ENCODE measurements at regions not wholly inside any gene's neighbourhood (a gene's known extent, or its start where the extent isn't known, plus 50 kb on each side); places are given as distances from the start of the nearest gene placed in this dataset.

DNA sequence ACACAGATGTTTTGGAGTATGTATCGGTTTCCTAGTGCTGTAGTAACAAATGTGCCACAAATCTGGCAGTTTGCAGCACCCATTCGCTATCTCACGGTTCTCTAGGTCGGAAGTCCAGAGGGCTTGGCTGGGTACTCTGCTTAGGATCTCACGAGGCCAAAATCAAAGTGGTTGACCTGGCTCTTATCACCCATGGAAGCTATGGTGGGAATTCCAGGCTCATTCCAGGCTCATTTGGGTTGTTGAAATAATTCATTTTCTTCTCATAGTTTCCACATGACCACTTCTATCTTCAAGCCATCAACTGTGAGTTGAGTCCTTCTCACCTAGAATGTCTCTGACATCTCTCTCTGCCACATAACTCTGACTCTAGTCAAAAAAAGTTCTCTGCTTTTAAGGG lies 431.0 kb upstream of the TMPO start:
- H3K4me2 ChIP-seq (ENCODE audit: low read depth, low read length, poor library complexity, severe bottlenecking) = no peak overlapping the region
- H3K36me3 ChIP-seq (ENCODE audit: low read length) = no peaks in the 10 kb centered on the region
- no peak overlapping the region for H3K27ac ChIP-seq (ENCODE audit: low read depth, low read length)
- H3K79me2 ChIP-seq (ENCODE audit: insufficient read depth, low read length) = no peaks in the 10 kb centered on the region
- H3K9me2 ChIP-seq (replicated peaks; ENCODE audit: insufficient read depth, low read length) = no peaks in the 10 kb centered on the region
- H3K4me3 ChIP-seq (ENCODE audit: insufficient read depth, low read length, poor library complexity, severe bottlenecking) = no peak overlapping the region
- H4K20me1 ChIP-seq (ENCODE audit: low read depth, low read length) = no peaks in the 10 kb centered on the region
- H3F3A ChIP-seq (ENCODE audit: insufficient read depth) = no peaks in the 10 kb centered on the region
- H3K9ac ChIP-seq (ENCODE audit: low read length) = no peak overlapping the region
- no peaks in the 10 kb centered on the region for H3K9me3 ChIP-seq (ENCODE audit: insufficient read depth, low read length)
- H3K27me3 ChIP-seq (ENCODE audit: low read length) = no peaks in the 10 kb centered on the region
- TF ChIP-seq EZH2phosphoT487 (conservative IDR thresholded peaks at IDR 0.05; ENCODE audit: low read length) = no peak
- TF ChIP-seq, protein P1, sequence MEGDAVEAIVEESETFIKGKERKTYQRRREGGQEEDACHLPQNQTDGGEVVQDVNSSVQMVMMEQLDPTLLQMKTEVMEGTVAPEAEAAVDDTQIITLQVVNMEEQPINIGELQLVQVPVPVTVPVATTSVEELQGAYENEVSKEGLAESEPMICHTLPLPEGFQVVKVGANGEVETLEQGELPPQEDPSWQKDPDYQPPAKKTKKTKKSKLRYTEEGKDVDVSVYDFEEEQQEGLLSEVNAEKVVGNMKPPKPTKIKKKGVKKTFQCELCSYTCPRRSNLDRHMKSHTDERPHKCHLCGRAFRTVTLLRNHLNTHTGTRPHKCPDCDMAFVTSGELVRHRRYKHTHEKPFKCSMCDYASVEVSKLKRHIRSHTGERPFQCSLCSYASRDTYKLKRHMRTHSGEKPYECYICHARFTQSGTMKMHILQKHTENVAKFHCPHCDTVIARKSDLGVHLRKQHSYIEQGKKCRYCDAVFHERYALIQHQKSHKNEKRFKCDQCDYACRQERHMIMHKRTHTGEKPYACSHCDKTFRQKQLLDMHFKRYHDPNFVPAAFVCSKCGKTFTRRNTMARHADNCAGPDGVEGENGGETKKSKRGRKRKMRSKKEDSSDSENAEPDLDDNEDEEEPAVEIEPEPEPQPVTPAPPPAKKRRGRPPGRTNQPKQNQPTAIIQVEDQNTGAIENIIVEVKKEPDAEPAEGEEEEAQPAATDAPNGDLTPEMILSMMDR (IDR thresholded peaks at IDR 0.05; ENCODE audit: insufficient read depth, low read length, poor library complexity, severe bottlenecking) = no peak
- no peak overlapping the region for H2AFZ ChIP-seq (ENCODE audit: low read depth, low read length, severe bottlenecking)

DNA sequence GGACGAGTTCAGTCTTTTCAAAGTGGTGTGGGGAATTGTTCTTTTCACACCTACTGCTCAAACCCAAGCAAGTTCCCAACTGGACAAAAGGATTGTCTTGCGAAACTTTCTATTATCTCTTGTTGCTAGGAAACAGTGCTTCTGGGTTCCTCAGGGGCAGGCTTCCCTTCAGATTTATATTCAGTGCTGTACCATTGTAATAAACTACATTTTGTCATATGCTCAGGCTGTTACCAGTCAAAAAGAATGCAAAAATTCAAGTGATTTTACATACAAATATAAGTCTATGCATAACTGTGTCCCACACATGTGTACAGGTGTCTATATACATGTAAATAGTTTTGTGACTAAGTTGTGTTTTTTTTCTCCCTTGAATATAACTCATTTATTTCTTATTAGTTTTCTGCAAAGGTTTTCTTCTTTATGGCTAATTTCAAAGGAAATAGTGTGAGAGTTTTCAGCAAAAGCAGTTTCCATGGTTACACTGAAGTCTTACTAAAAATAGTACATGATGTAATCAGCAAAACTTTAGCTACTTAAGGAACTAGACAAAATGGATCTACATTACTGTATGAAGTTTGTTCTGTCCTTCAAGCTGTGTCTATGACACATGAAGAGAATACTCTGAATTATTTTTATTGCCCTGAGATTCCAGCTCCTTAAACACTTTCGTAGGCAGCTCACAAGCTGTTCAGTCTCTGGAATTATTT lies 430.2 kb upstream of the TMPO start:
- H3K9me3 ChIP-seq (ENCODE audit: insufficient read depth, low read length) = no peaks in the 10 kb centered on the region
- H3K9me2 ChIP-seq (replicated peaks; ENCODE audit: insufficient read depth, low read length) = no peaks in the 10 kb centered on the region
- no peak for TF ChIP-seq EZH2phosphoT487 (conservative IDR thresholded peaks at IDR 0.05; ENCODE audit: low read length)
- TF ChIP-seq, protein P1 (IDR thresholded peaks at IDR 0.05; ENCODE audit: insufficient read depth, low read length, poor library complexity, severe bottlenecking) = no peak
- H3K36me3 ChIP-seq (ENCODE audit: low read length) = no peaks in the 10 kb centered on the region
- no peak overlapping the region for H3K4me2 ChIP-seq (ENCODE audit: low read depth, low read length, poor library complexity, severe bottlenecking)
- H3K79me2 ChIP-seq (ENCODE audit: insufficient read depth, low read length) = no peaks in the 10 kb centered on the region
- no peaks in the 10 kb centered on the region for H3F3A ChIP-seq (ENCODE audit: insufficient read depth)
- no peaks in the 10 kb centered on the region for H4K20me1 ChIP-seq (ENCODE audit: low read depth, low read length)
- H3K27ac ChIP-seq (ENCODE audit: low read depth, low read length) = no peak overlapping the region
- H3K27me3 ChIP-seq (ENCODE audit: low read length) = no peaks in the 10 kb centered on the region
- H2AFZ ChIP-seq (ENCODE audit: low read depth, low read length, severe bottlenecking) = no peak overlapping the region
- H3K9ac ChIP-seq (ENCODE audit: low read length) = no peak overlapping the region
- no peak overlapping the region for H3K4me3 ChIP-seq (ENCODE audit: insufficient read depth, low read length, poor library complexity, severe bottlenecking)

DNA sequence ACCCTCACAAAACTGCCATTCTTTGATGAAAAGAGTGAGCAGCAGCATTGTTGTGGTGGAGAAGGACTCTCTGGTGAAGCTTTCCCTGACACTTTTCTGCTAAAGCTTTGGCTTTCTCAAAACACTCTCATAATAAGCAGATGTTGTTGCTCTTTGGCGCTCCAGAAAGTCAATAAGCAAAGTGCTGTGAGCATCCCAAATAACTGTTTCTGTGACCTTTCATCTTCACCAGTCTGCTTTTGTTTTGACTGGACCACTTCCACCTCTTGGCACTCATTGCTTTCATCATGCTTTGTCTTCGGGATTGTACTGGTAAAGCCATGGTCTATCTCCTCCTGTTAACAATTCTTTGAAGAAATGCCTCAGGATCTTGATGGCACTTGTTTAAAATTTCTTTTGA lies 424.7 kb upstream of the TMPO start:
- H3K4me2 ChIP-seq (ENCODE audit: low read depth, low read length, poor library complexity, severe bottlenecking) = no peak overlapping the region
- TF ChIP-seq EZH2phosphoT487 (conservative IDR thresholded peaks at IDR 0.05; ENCODE audit: low read length) = no peak
- TF ChIP-seq, protein P1 (IDR thresholded peaks at IDR 0.05; ENCODE audit: insufficient read depth, low read length, poor library complexity, severe bottlenecking) = no peak
- no peaks in the 10 kb centered on the region for H4K20me1 ChIP-seq (ENCODE audit: low read depth, low read length)
- H3K9me3 ChIP-seq (ENCODE audit: insufficient read depth, low read length) = no peaks in the 10 kb centered on the region
- H3K27me3 ChIP-seq (ENCODE audit: low read length) = no peaks in the 10 kb centered on the region
- no peak overlapping the region for H3K9ac ChIP-seq (ENCODE audit: low read length)
- H3F3A ChIP-seq (ENCODE audit: insufficient read depth) = no peaks in the 10 kb centered on the region
- no peaks in the 10 kb centered on the region for H3K9me2 ChIP-seq (replicated peaks; ENCODE audit: insufficient read depth, low read length)
- H3K79me2 ChIP-seq (ENCODE audit: insufficient read depth, low read length) = no peaks in the 10 kb centered on the region
- no peak overlapping the region for H3K4me3 ChIP-seq (ENCODE audit: insufficient read depth, low read length, poor library complexity, severe bottlenecking)
- no peaks in the 10 kb centered on the region for H3K36me3 ChIP-seq (ENCODE audit: low read length)
- no peak overlapping the region for H2AFZ ChIP-seq (ENCODE audit: low read depth, low read length, severe bottlenecking)
- H3K27ac ChIP-seq (ENCODE audit: low read depth, low read length) = no peak overlapping the region
